K562 (cell line): ENCODE measurements at regions not wholly inside any gene's neighbourhood (a gene's known extent, or its start where the extent isn't known, plus 50 kb on each side); places are given as distances from the start of the nearest gene placed in this dataset.

Experiments used
- ATAC-seq: fragments of 200-7000 bp; cut with Tn5 transposase; 3 replicates; pipeline ENCODE4 v1.9.1; 2020; ENCODE audit warnings: moderate library complexity
- BruUV-seq: library from RNA; stranded (reverse); fragments of 400-500 nt; replicated peaks from 2 replicates; lab custom pipeline; 2021; lab: Mats Ljungman, UMichigan
- CTCF ChIA-PET: fragments of 300-600 bp; formaldehyde crosslinking; extraction: SDS; loops from one replicate; lab custom pipeline; 2021; ENCODE audit warnings: low intra/inter-chr PET ratio; lab: Yijun Ruan, JAX
- POLR2A ChIA-PET: fragments of 300-600, 350-650 bp; sonication (Branson Sonifier 250); formaldehyde crosslinking; extraction: SDS; loops from one replicate; lab custom pipeline; 2021; ENCODE audit warnings: antibody characterized with exemption, inconsistent platforms; lab: Yijun Ruan, JAX
- DNase-seq, 4 experiments: peaks; one replicate each; pipeline versions ENCODE4 v3.0.0 to v3.0.0-alpha.2; 2011 to 2018; ENCODE audit warnings: low spot score in 3 of 4, mixed read lengths in 3 of 4; ENCODE audit errors: extremely low read depth in 1 of 4
- FAIRE-seq: peaks from 2 replicates; lab custom pipeline; 2011; peaks lifted over from hg19 to GRCh38; lab: Jason Lieb, UNC
- H2AFZ ChIP-seq: 2 replicates; pipeline ENCODE4 v1.6.0; 2011; ENCODE audit warnings: low read depth, low read length, control low read depth, inconsistent platforms
- H3K27ac ChIP-seq: fragments of 200-600 bp; 3 replicates; pipeline ENCODE4 v1.8.0; 2011; ENCODE audit warnings: low read depth, mild to moderate bottlenecking, control low read depth, inconsistent platforms, low read length, moderate library complexity, mixed read lengths; ENCODE audit errors: extremely low read depth
- H3K27me3 ChIP-seq, 2 experiments: fragments of 300-600 bp in 1 of 2; 2 replicates in 1 of 2; 3 replicates in 1 of 2; pipeline versions ENCODE4 v1.6.0 to v1.8.0; 2011; ENCODE audit warnings: inconsistent platforms in 2 of 2, low read length in 2 of 2, mild to moderate bottlenecking in 1 of 2, mixed read lengths in 1 of 2, moderate library complexity in 1 of 2; ENCODE audit not compliant: control insufficient read depth in 2 of 2, insufficient read depth in 2 of 2
- H3K36me3 ChIP-seq: fragments of 300-600 bp; 3 replicates; pipeline ENCODE4 v1.8.0; 2011; ENCODE audit warnings: mild to moderate bottlenecking, low read length, inconsistent platforms; ENCODE audit not compliant: control insufficient read depth, insufficient read depth
- H3K4me1 ChIP-seq, 2 experiments: fragments of 200-600 bp in 1 of 2; replicated peaks in 1 of 2; 2 replicates in 1 of 2; 3 replicates in 1 of 2; pipeline versions ENCODE4 v1.5.1 to v1.8.0; 2011; ENCODE audit warnings: inconsistent platforms in 2 of 2, low read length in 2 of 2, mild to moderate bottlenecking in 1 of 2, mixed read lengths in 1 of 2, moderate library complexity in 1 of 2; ENCODE audit not compliant: control insufficient read depth in 2 of 2, insufficient read depth in 2 of 2
- H3K4me2 ChIP-seq: 2 replicates; pipeline ENCODE4 v1.6.1; 2011; ENCODE audit warnings: low read length, control low read depth, inconsistent platforms, mixed read lengths; ENCODE audit not compliant: insufficient read depth
- H3K4me3 ChIP-seq: fragments of 200-600 bp; sonication (generic), shearing (Covaris generic); 2 replicates; pipeline ENCODE4 v1.5.1; 2016; ENCODE audit warnings: control low read depth, inconsistent platforms
- H3K79me2 ChIP-seq: fragments of 200-600 bp; 3 replicates; pipeline ENCODE4 v1.8.0; 2011; ENCODE audit warnings: low read length, inconsistent platforms; ENCODE audit not compliant: control insufficient read depth, insufficient read depth
- H3K9ac ChIP-seq, 2 experiments: 2 replicates each; pipeline versions ENCODE4 v1.6.0 to v1.6.1; 2011; ENCODE audit warnings: low read depth in 2 of 2, low read length in 2 of 2, control low read depth in 1 of 2, inconsistent platforms in 1 of 2, mild to moderate bottlenecking in 1 of 2, mixed read lengths in 1 of 2; ENCODE audit not compliant: insufficient read depth in 1 of 2
- H3K9me1 ChIP-seq: one replicate; pipeline ENCODE4 v1.6.0; 2011; ENCODE audit warnings: inconsistent platforms, mild to moderate bottlenecking, low read length, moderate library complexity; ENCODE audit not compliant: control insufficient read depth, insufficient read depth
- H3K9me3 ChIP-seq: replicated peaks from 2 replicates; pipeline ENCODE4 v1.5.1; 2011; ENCODE audit warnings: low read depth, low read length, inconsistent platforms; ENCODE audit not compliant: control insufficient read depth, insufficient read depth
- H4K20me1 ChIP-seq: replicated peaks from 2 replicates; pipeline ENCODE4 v1.6.1; 2011; ENCODE audit warnings: low read length, inconsistent platforms, mixed read lengths; ENCODE audit not compliant: control insufficient read depth, insufficient read depth
- CBX3 ChIP-seq, 2 experiments: IDR thresholded peaks; 1 replicate in 1 of 2; 2 replicates in 1 of 2; pipeline ENCODE4 v1.6.1; 2012; ENCODE audit warnings: inconsistent platforms in 2 of 2, low read length in 2 of 2, borderline replicate concordance in 1 of 2, control low read depth in 1 of 2
- CTBP1 ChIP-seq: fragments of 450-650 bp; IDR thresholded peaks from 2 replicates; pipeline ENCODE4 v1.6.1; 2016; ENCODE audit warnings: borderline replicate concordance
- MAFG ChIP-seq: fragments of 450-650 bp; conservative IDR thresholded peaks from 2 replicates; pipeline ENCODE4 v1.6.1; 2016; ENCODE audit warnings: missing genetic modification characterization, missing compliant biosample characterization
- PRPF4 ChIP-seq: fragments of 200-400 bp; formaldehyde crosslinking; IDR thresholded peaks from one replicate; pipeline ENCODE4 v1.6.1; 2017; ENCODE audit warnings: low read length, low read depth, mild to moderate bottlenecking; ENCODE audit not compliant: insufficient read depth, poor library complexity, severe bottlenecking
- TARDBP ChIP-seq: fragments of 450-650 bp; IDR thresholded peaks from 2 replicates; pipeline ENCODE4 v1.6.1; 2016
- TRIM25 ChIP-seq: fragments of 450-650 bp; IDR thresholded peaks from 2 replicates; pipeline ENCODE4 v1.7.0; 2016; ENCODE audit warnings: borderline replicate concordance
- ZNF133 ChIP-seq: fragments of 250-450 bp; sonication (Bioruptor Pico); IDR thresholded peaks from 2 replicates; pipeline ENCODE4 v1.4.0; 2020; ENCODE audit warnings: mild to moderate bottlenecking
- ZNF316 ChIP-seq: fragments of 450-650 bp; IDR thresholded peaks from 2 replicates; pipeline ENCODE4 v1.6.1; 2016
- WGBS: fragments of 100-300 bp; shearing (Covaris generic); methylation state at CpG from one replicate; pipeline ENCODE4 v1.1.6; 2016; ENCODE audit warnings: low coverage, mixed read lengths; ENCODE audit not compliant: insufficient coverage; ENCODE audit errors: missing lambda C conversion rate; 5-methylcytosine and 5-hydroxymethylcytosine counted together
- in situ Hi-C: fragments of 300-500 bp; cut with MboI; formaldehyde crosslinking; loops from 4 replicates; pipeline ENCODE4 v1.15.0; 2018; ENCODE audit warnings: inconsistent platforms, mixed read lengths
- intact Hi-C: fragments of 100-400 bp; cut with micrococcal nuclease; formaldehyde crosslinking; loops from 2 replicates; pipeline ENCODE4 v1.14.2; 2022
- TF ChIP-seq, protein P1 (sequence below): fragments of 250-450 bp; sonication (Bioruptor Pico); IDR thresholded peaks from 2 replicates; pipeline ENCODE4 v1.8.0; 2021; ENCODE audit warnings: moderate library complexity, mild to moderate bottlenecking, inconsistent platforms
- TF ChIP-seq, protein P2 (sequence below): fragments of 200-800 bp; sonication (Bioruptor generic); IDR thresholded peaks from 2 replicates; pipeline ENCODE4 v1.6.1; 2017; ENCODE audit warnings: missing genetic modification characterization, missing compliant biosample characterization

DNA sequence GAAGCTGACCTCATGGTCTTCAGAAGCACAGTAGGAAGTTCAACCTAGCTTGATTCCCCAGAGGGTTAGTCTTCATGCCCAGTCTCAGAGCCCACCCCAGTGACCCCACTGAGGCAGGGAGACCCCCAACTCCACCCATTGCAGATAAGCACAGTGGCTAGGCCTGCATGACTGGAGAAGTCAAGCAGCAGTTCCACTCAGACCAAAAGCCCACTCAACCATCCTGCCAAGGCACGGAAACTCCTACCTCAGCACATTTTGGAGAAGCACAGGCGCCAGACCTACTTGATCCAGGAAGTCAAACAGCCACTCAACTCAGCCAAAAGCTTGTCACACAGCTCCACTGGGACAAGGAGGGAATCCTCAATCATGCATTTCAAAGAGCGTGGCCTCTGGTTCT is 78.4 kb upstream of the HTR1E start:
- Histone ChIP-seq H3K36me3 (no peaks in the 10 kb centered on the region), H3K4me2 (no peak overlapping the region), H3K9me3 (no peaks in the 10 kb centered on the region), H3K79me2 (no peaks in the 10 kb centered on the region), H3K4me3 (no peak overlapping the region), H3K27ac (no peak overlapping the region), H4K20me1 (no peaks in the 10 kb centered on the region), H3K27me3 (no peaks in the 10 kb centered on the region), H3K9ac (no peak overlapping the region), H2AFZ (no peak overlapping the region), H3K9me1 (no peaks in the 10 kb centered on the region), H3K4me1 (no peaks in the 10 kb centered on the region)
- no TSS peak for BruUV-seq
- FAIRE-seq (no peak), DNase-seq (no peak), ATAC-seq (no peak)
- CTCF ChIA-PET = no interaction called here
- POLR2A ChIA-PET = no interaction called here
- intact Hi-C loops (loop anchor here (5.0 to 10.0 kb wide), 2 partner anchors 267 to 934 kb away; no protein-coding TSS in a partner anchor), in situ Hi-C loops (loop anchor here (10.0 kb wide), 1 partner anchor 294 kb away; no protein-coding TSS in a partner anchor)
- 0% methylated on average over 3 of the region's 3 CpGs for WGBS
- TF ChIP-seq, protein P1, sequence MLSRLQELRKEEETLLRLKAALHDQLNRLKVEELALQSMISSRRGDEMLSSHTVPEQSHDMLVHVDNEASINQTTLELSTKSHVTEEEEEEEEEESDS (CRISPR knock-in tag) = no peak
- TF ChIP-seq CBX3 (IDR thresholded peaks at IDR 0.05; ENCODE audit: borderline replicate concordance in 1 of 2, low read length in 2 of 2) (no peak), MAFG (tag) (peak; percentile 20; the same call in 1 of the 2 replicates), ZNF316 (peak; percentile 37; the same call in 1 of the 2 replicates), CTBP1 (no peak)

- in situ Hi-C loops = loop anchor here (10.0 kb wide), 1 partner anchor 293 kb away; no protein-coding TSS in a partner anchor
- Histone ChIP-seq H3K4me1 (no peaks in the 10 kb centered on the region), H3K27me3 (no peaks in the 10 kb centered on the region), H3K36me3 (no peaks in the 10 kb centered on the region), H3K9ac (no peak overlapping the region), H3K79me2 (no peaks in the 10 kb centered on the region), H4K20me1 (no peaks in the 10 kb centered on the region)
- ATAC-seq = no peak
- CTCF ChIA-PET = no interaction called here
- 3% methylated on average over 2 of the region's 2 CpGs for WGBS
- FAIRE-seq = no peak
- BruUV-seq = no TSS peak
- TF ChIP-seq, protein P2, sequence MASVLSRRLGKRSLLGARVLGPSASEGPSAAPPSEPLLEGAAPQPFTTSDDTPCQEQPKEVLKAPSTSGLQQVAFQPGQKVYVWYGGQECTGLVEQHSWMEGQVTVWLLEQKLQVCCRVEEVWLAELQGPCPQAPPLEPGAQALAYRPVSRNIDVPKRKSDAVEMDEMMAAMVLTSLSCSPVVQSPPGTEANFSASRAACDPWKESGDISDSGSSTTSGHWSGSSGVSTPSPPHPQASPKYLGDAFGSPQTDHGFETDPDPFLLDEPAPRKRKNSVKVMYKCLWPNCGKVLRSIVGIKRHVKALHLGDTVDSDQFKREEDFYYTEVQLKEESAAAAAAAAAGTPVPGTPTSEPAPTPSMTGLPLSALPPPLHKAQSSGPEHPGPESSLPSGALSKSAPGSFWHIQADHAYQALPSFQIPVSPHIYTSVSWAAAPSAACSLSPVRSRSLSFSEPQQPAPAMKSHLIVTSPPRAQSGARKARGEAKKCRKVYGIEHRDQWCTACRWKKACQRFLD = no peak
- no peak for TF ChIP-seq PRPF4
- no peak for TF ChIP-seq TARDBP
- no peak for TF ChIP-seq TRIM25
- TF ChIP-seq ZNF133 = no peak
- TF ChIP-seq, all 486 proteins: peak for 0
- Histone ChIP-seq H2AFZ (no peak overlapping the region), H3K9me1 (no peaks in the 10 kb centered on the region), H3K27ac (no peak overlapping the region), H3K4me3 (no peak overlapping the region), H3K9me3 (no peaks in the 10 kb centered on the region), H3K4me2 (no peak overlapping the region)
- POLR2A ChIA-PET = no interaction called here
- intact Hi-C loops = loop anchor here (5.0 to 10.0 kb wide), 2 partner anchors 265 to 933 kb away; no protein-coding TSS in a partner anchor
- no peak for DNase-seq
Measured at GRCh38 chr6:86857783-86858182, 79.5 kb upstream of the HTR1E start.
